T-cell (primary cell): ENCODE measurements at regions not wholly inside any gene's neighbourhood (a gene's known extent, or its start where the extent isn't known, plus 50 kb on each side); places are given as distances from the start of the nearest gene placed in this dataset.

ENCODE experiments used
- ATAC-seq, 4 experiments: fragments of 200-7000 bp in 3 of 4; fragments of 150-1000 bp in 1 of 4; cut with Tn5 transposase; replicated peaks in 1 of 4; 1 replicate in 3 of 4; 2 replicates in 1 of 4; pipeline ENCODE4 v1.10.0; 2021; ENCODE audit warnings: moderate library complexity in 3 of 4, mild to moderate bottlenecking in 2 of 4, moderate number of reproducible peaks in 1 of 4
- CTCF ChIA-PET, 2 donors: fragments of 300-600 bp; sonication (Branson Sonifier 250); formaldehyde crosslinking; loops; one replicate each; lab custom pipeline; 2022; ENCODE audit warnings: antibody characterized with exemption in 2 of 2; lab: Charles Lee
- POLR2A ChIA-PET, 2 donors: fragments of 300-600 bp; sonication (Branson Sonifier 250); formaldehyde crosslinking; loops; one replicate each; lab custom pipeline; 2022; ENCODE audit warnings: antibody characterized with exemption in 2 of 2; lab: Charles Lee
- DNase-seq, 35 experiments: peaks; one replicate each; pipeline versions ENCODE4 v3.0.0 to v3.0.0-alpha.2; 2013 to 2023
- H3K27ac ChIP-seq: one replicate; pipeline ENCODE4 v1.5.1; 2013; ENCODE audit warnings: low read length
- H3K27me3 ChIP-seq, 2 experiments: replicated peaks in 1 of 2; 1 replicate in 1 of 2; 2 replicates in 1 of 2; pipeline versions ENCODE4 v1.6.1 to v1.7.0; 2013; ENCODE audit warnings: low read length in 1 of 2, mixed read lengths in 1 of 2; ENCODE audit not compliant: control insufficient read depth in 2 of 2, insufficient read depth in 2 of 2; ENCODE audit errors: extremely low read depth in 1 of 2
- H3K36me3 ChIP-seq, 2 donors: 1 replicate in 1 of 2; 2 replicates in 1 of 2; pipeline versions ENCODE4 v1.6.1 to v1.7.0; 2013; ENCODE audit warnings: low read length in 1 of 2; ENCODE audit not compliant: control insufficient read depth in 2 of 2, insufficient read depth in 1 of 2; ENCODE audit errors: extremely low read depth in 1 of 2
- H3K4me1 ChIP-seq, 2 experiments: 1 replicate in 1 of 2; 2 replicates in 1 of 2; pipeline versions ENCODE4 v1.6.1 to v1.7.0; 2013; ENCODE audit warnings: low read length in 2 of 2, mixed read lengths in 1 of 2; ENCODE audit not compliant: insufficient read depth in 2 of 2, control insufficient read depth in 1 of 2; ENCODE audit errors: extremely low read depth in 1 of 2
- H3K4me3 ChIP-seq, 2 donors: 1 replicate in 1 of 2; 2 replicates in 1 of 2; pipeline versions ENCODE4 v1.5.1 to v1.7.0; 2013; ENCODE audit warnings: mild to moderate bottlenecking in 2 of 2, low read length in 1 of 2, moderate library complexity in 1 of 2; ENCODE audit not compliant: control insufficient read depth in 1 of 2; ENCODE audit errors: extremely low read depth in 1 of 2
- H3K9me3 ChIP-seq: 2 replicates; pipeline ENCODE4 v1.7.0; 2013
- H3K27ac Mint-ChIP-seq, 2 donors: one replicate each; pipeline ENCODE4 v1.8.0; 2020 to 2021; ENCODE audit warnings: mild to moderate bottlenecking in 2 of 2, mixed read lengths in 2 of 2
- H3K27me3 Mint-ChIP-seq, 2 donors: one replicate each; pipeline ENCODE4 v1.8.0; 2021 to 2022; ENCODE audit warnings: mixed read lengths in 2 of 2
- H3K36me3 Mint-ChIP-seq: one replicate; pipeline ENCODE4 v1.8.0; 2021; ENCODE audit warnings: mixed read lengths
- H3K4me1 Mint-ChIP-seq, 3 donors: one replicate each; pipeline ENCODE4 v1.8.0; 2020 to 2022; ENCODE audit warnings: mixed read lengths in 3 of 3, mild to moderate bottlenecking in 1 of 3
- H3K4me3 Mint-ChIP-seq, 3 donors: one replicate each; pipeline ENCODE4 v1.8.0; 2020 to 2022; ENCODE audit warnings: mild to moderate bottlenecking in 3 of 3, mixed read lengths in 3 of 3, moderate library complexity in 3 of 3
- H3K9me3 Mint-ChIP-seq, 3 donors: one replicate each; pipeline ENCODE4 v1.8.0; 2020 to 2022; ENCODE audit warnings: mixed read lengths in 3 of 3
- WGBS: methylation state at CpG from one replicate; pipeline ENCODE4 v1.1.5; 2013; ENCODE audit warnings: missing lambda C conversion rate; ENCODE audit not compliant: insufficient coverage; 5-methylcytosine and 5-hydroxymethylcytosine counted together

- Mint-ChIP-seq H3K4me3 (no peak overlapping the region), H3K36me3 (peaks cover 3% of the 10 kb centered on the region), H3K9me3 (peaks cover 0 to 4% (median 0%) of the 10 kb centered on the region in 3 donors), H3K27ac (no peak overlapping the region), H3K27me3 (peaks cover 5 to 13% of the 10 kb centered on the region in 2 donors), H3K4me1 (no peaks in the 10 kb centered on the region)
- Histone ChIP-seq H3K9me3 (no peaks in the 10 kb centered on the region), H3K4me1 (no peaks in the 10 kb centered on the region), H3K27ac (no peak overlapping the region), H3K27me3 (peaks cover 0 to 2% of the 10 kb centered on the region in 2 experiments), H3K4me3 (no peak overlapping the region), H3K36me3 (no peaks in the 10 kb centered on the region)
- ChIA-PET CTCF (no interaction called here), POLR2A (no interaction called here)
- DNase-seq: no peak
- ATAC-seq: no peak
- 100% methylated on average over 2 of the region's 4 CpGs for WGBS
Observed at GRCh38 chr5:14003936-14004335, 59.4 kb upstream of the DNAH5 start.

DNA sequence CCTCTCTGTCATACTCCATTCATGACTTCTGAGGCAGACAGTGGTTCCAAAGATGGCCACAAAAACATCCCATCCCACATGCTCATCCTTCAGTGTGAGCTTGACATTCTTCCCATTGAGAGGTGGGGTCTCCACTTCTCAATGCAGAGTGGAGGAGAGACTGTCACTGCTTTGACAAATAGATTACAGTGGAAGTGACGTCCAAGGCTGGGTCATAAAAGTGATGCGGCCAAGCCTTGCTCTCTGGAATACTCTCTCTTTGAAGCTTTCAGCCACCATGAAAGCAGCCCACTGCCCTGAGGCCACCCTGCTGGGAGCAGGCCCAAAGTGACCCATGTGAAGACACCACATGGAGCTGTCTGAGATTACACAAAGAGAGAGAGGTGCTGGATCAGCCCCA is 59.0 kb upstream of the DNAH5 start:
- Histone ChIP-seq H3K27ac (no peak overlapping the region), H3K36me3 (no peaks in the 10 kb centered on the region), H3K27me3 (peaks cover 0 to 2% of the 10 kb centered on the region in 2 experiments), H3K4me3 (no peak overlapping the region), H3K9me3 (no peaks in the 10 kb centered on the region), H3K4me1 (no peaks in the 10 kb centered on the region)
- no peaks in the 10 kb centered on the region for H3K4me1 Mint-ChIP-seq
- DNase-seq (no peak), ATAC-seq (no peak)
- H3K27ac Mint-ChIP-seq: no peak overlapping the region
- ChIA-PET POLR2A (no interaction called here), CTCF (no interaction called here)
- H3K27me3 Mint-ChIP-seq: peaks cover 5 to 9% of the 10 kb centered on the region in 2 donors
- peaks cover 0 to 4% (median 0%) of the 10 kb centered on the region in 3 donors for H3K9me3 Mint-ChIP-seq
- peaks cover 3% of the 10 kb centered on the region for H3K36me3 Mint-ChIP-seq
- no CpG with 5 or more reads among the region's 2 CpGs for WGBS
- no peak overlapping the region for H3K4me3 Mint-ChIP-seq

- H3K4me3 ChIP-seq: no peak overlapping the region
- Mint-ChIP-seq H3K4me3 (no peak overlapping the region), H3K4me1 (no peaks in the 10 kb centered on the region), H3K27ac (no peak overlapping the region), H3K9me3 (peaks cover 6 to 15% (median 13%) of the 10 kb centered on the region in 3 donors), H3K27me3 (peaks cover 3 to 6% of the 10 kb centered on the region in 2 donors), H3K36me3 (no peaks in the 10 kb centered on the region)
- peaks cover 0 to 2% of the 10 kb centered on the region in 2 experiments for H3K27me3 ChIP-seq
- whole genome bisulfite sequencing: no CpG with 5 or more reads among the region's 4 CpGs
- H3K36me3 ChIP-seq: no peaks in the 10 kb centered on the region
- no peak overlapping the region for H3K27ac ChIP-seq
- ChIA-PET POLR2A (no interaction called here), CTCF (no interaction called here)
- H3K4me1 ChIP-seq: no peaks in the 10 kb centered on the region
- DNase-seq (no peak), ATAC-seq (no peak)
- no peaks in the 10 kb centered on the region for H3K9me3 ChIP-seq
Observed at GRCh38 chr5:13998254-13998653, 53.8 kb upstream of the DNAH5 start.

GRCh38 chr5:13997514-13997913 is 53.0 kb upstream of the DNAH5 start:
- H3K36me3 Mint-ChIP-seq: no peaks in the 10 kb centered on the region
- Histone ChIP-seq H3K27ac (no peak overlapping the region), H3K4me3 (no peak overlapping the region), H3K27me3 (peaks cover 0 to 2% of the 10 kb centered on the region in 2 experiments), H3K9me3 (no peaks in the 10 kb centered on the region), H3K36me3 (no peaks in the 10 kb centered on the region), H3K4me1 (no peaks in the 10 kb centered on the region)
- peaks cover 6 to 15% (median 13%) of the 10 kb centered on the region in 3 donors for H3K9me3 Mint-ChIP-seq
- no peaks in the 10 kb centered on the region for H3K4me1 Mint-ChIP-seq
- no peak for DNase-seq
- H3K4me3 Mint-ChIP-seq: no peak overlapping the region
- CTCF ChIA-PET: no interaction called here
- ATAC-seq: no peak
- no CpG with 5 or more reads among the region's 2 CpGs for WGBS
- POLR2A ChIA-PET: no interaction called here
- peaks cover 3 to 6% of the 10 kb centered on the region in 2 donors for H3K27me3 Mint-ChIP-seq
- no peak overlapping the region for H3K27ac Mint-ChIP-seq

- Mint-ChIP-seq H3K36me3 (no peaks in the 10 kb centered on the region), H3K27me3 (peaks cover 3 to 4% of the 10 kb centered on the region in 2 donors), H3K9me3 (peaks cover 6 to 13% (median 10%) of the 10 kb centered on the region in 3 donors), H3K4me3 (no peak overlapping the region), H3K4me1 (no peaks in the 10 kb centered on the region), H3K27ac (no peak overlapping the region)
- H3K4me1 ChIP-seq: no peaks in the 10 kb centered on the region
- H3K27ac ChIP-seq: no peak overlapping the region
- H3K4me3 ChIP-seq: no peak overlapping the region
- CTCF ChIA-PET: interaction anchor here in 1 of 2 donors (0.6 kb wide), 1 partner anchor 72 kb away, joined by 3 read pairs; no protein-coding TSS in a partner anchor
- POLR2A ChIA-PET: no interaction called here
- no peak for ATAC-seq
- no peaks in the 10 kb centered on the region for H3K27me3 ChIP-seq
- no peaks in the 10 kb centered on the region for H3K9me3 ChIP-seq
- DNase-seq: no peak
- no peaks in the 10 kb centered on the region for H3K36me3 ChIP-seq
- WGBS: 81% methylated on average over 5 of the region's 9 CpGs
Observed at GRCh38 chr5:13994621-13995253, 50.2 kb upstream of the DNAH5 start.
